Stomach (tissue), 8 donors: ENCODE measurements at regions not wholly inside any gene's neighbourhood (a gene's known extent, or its start where the extent isn't known, plus 50 kb on each side); places are given as distances from the start of the nearest gene placed in this dataset.

ENCODE experiments used
- DNase-seq, 2 donors: peaks; one replicate each; pipeline versions ENCODE4 v3.0.0 to v3.0.0-alpha.2; 2013 to 2019
- H3K27ac ChIP-seq, 5 donors: fragments of 200-600 bp in 4 of 5; sonication (generic) in 4 of 5; one replicate each; pipeline ENCODE4 v1.5.1; 2013 to 2019; ENCODE audit warnings: mild to moderate bottlenecking in 1 of 5, moderate library complexity in 1 of 5
- H3K27me3 ChIP-seq, 3 donors: fragments of 200-600 bp; sonication (generic); one replicate each; pipeline ENCODE4 v1.5.1; 2017 to 2019; ENCODE audit warnings: mixed run types in 1 of 3
- H3K36me3 ChIP-seq, 4 donors: fragments of 200-600 bp; sonication (generic); 1 replicate in 3 of 4; 2 replicates in 1 of 4; pipeline ENCODE4 v1.5.1; 2016 to 2019
- H3K4me1 ChIP-seq, 4 donors: fragments of 200-600 bp; sonication (generic); one replicate each; pipeline ENCODE4 v1.5.1; 2016 to 2019
- H3K4me3 ChIP-seq, 4 donors: fragments of 200-600 bp; sonication (generic) in 3 of 4; one replicate each; pipeline ENCODE4 v1.5.1; 2016 to 2019; ENCODE audit warnings: mild to moderate bottlenecking in 1 of 4
- H3K9me3 ChIP-seq, 4 donors: fragments of 200-600 bp; sonication (generic); one replicate each; pipeline ENCODE4 v1.5.1; 2016 to 2019
- CTCF ChIP-seq, 7 experiments: fragments of 450-650 bp in 4 of 7; fragments of 200-600 bp in 3 of 7; sonication (generic) in 3 of 7; IDR thresholded peaks; one replicate each; pipeline ENCODE4 v1.5.1; 2016 to 2019; ENCODE audit warnings: antibody characterized with exemption in 7 of 7, control low read depth in 2 of 7, mild to moderate bottlenecking in 1 of 7
- EP300 ChIP-seq: sonication (generic); formaldehyde crosslinking; IDR thresholded peaks from one replicate; pipeline ENCODE4 v1.6.1; 2017; ENCODE audit warnings: antibody characterized with exemption
- POLR2A ChIP-seq, 4 donors: fragments of 450-650 bp; IDR thresholded peaks; one replicate each; pipeline ENCODE4 v1.6.1; 2016; ENCODE audit warnings: antibody characterized with exemption in 4 of 4, control low read depth in 2 of 4, mild to moderate bottlenecking in 1 of 4, moderate library complexity in 1 of 4
- POLR2AphosphoS5 ChIP-seq, 3 donors: sonication (generic); formaldehyde crosslinking; IDR thresholded peaks; one replicate each; pipeline ENCODE4 v1.6.1; 2016; ENCODE audit warnings: antibody characterized with exemption in 3 of 3
- WGBS, 5 donors: extraction: QIAGEN DNeasy Blood & Tissue Kit in 3 of 5; methylation state at CpG; one replicate each; pipeline versions ENCODE4 v1.1.5 to v1.1.7; 2013 to 2018; 5-methylcytosine and 5-hydroxymethylcytosine counted together
- intact Hi-C: fragments of 100-400 bp; cut with DNase I; formaldehyde crosslinking; loops from one replicate; pipeline ENCODE4 v1.15.1; 2023; ENCODE audit warnings: low total_unique reads
- donor health status: healthy with polysubstance abuse.
- donor health status: Bipolar disorder and iron deficiency.
- donor health status: healthy.

- Histone ChIP-seq H3K27ac (no peak overlapping the region), H3K9me3 (no peaks in the 10 kb centered on the region)
Measured at GRCh38 chr11:71358122-71358728, 90.0 kb downstream of the DHCR7 start.

GRCh38 chr11:71357414-71357813 is 90.8 kb downstream of the DHCR7 start:
- no peaks in the 10 kb centered on the region for H3K9me3 ChIP-seq
- H3K4me3 ChIP-seq, result no peak overlapping the region
- no peaks in the 10 kb centered on the region for H3K36me3 ChIP-seq
- no peak for DNase-seq
- intact Hi-C loops, result no loop called here
- peaks cover 0 to 4% (median 0%) of the 10 kb centered on the region in 3 donors for H3K27me3 ChIP-seq
- 84 to 91% (median 87%) methylated on average over 2 to 9 of the region's 9 CpGs for WGBS, 5 donors
- H3K27ac ChIP-seq, result no peak overlapping the region
- no peaks in the 10 kb centered on the region for H3K4me1 ChIP-seq
- TF ChIP-seq POLR2A (IDR thresholded peaks at IDR 0.05), result no peak
- TF ChIP-seq EP300, result no peak
- TF ChIP-seq POLR2AphosphoS5 (IDR thresholded peaks at IDR 0.05), result no peak
- no peak for TF ChIP-seq CTCF (IDR thresholded peaks at IDR 0.05)

More at GRCh38 chr11:71358122-71358728, 90.0 kb downstream of the DHCR7 start:
- TF ChIP-seq EP300 (no peak), CTCF (IDR thresholded peaks at IDR 0.05) (no peak), POLR2A (IDR thresholded peaks at IDR 0.05) (no peak), POLR2AphosphoS5 (IDR thresholded peaks at IDR 0.05) (no peak)
- intact Hi-C loops, result no loop called here
- Histone ChIP-seq H3K4me3 (no peak overlapping the region), H3K4me1 (no peaks in the 10 kb centered on the region), H3K36me3 (no peaks in the 10 kb centered on the region), H3K27me3 (peaks cover 0 to 4% (median 0%) of the 10 kb centered on the region in 3 donors)
- no peak for DNase-seq
- WGBS, 5 donors, result 78 to 86% (median 82%) methylated on average over 10 of the region's 10 CpGs

GRCh38 chr11:71356904-71357303 is 91.3 kb downstream of the DHCR7 start:
- no peak overlapping the region for H3K4me3 ChIP-seq
- DNase-seq, result no peak
- H3K27ac ChIP-seq, result no peak overlapping the region
- WGBS, 5 donors, result 59 to 79% (median 73%) methylated on average over 5 to 6 of the region's 6 CpGs
- intact Hi-C loops, result no loop called here
- H3K9me3 ChIP-seq, result no peaks in the 10 kb centered on the region
- no peaks in the 10 kb centered on the region for H3K4me1 ChIP-seq
- peaks cover 0 to 4% (median 0%) of the 10 kb centered on the region in 3 donors for H3K27me3 ChIP-seq
- H3K36me3 ChIP-seq, result no peaks in the 10 kb centered on the region
- no peak for TF ChIP-seq EP300
- TF ChIP-seq POLR2A (IDR thresholded peaks at IDR 0.05), result no peak
- TF ChIP-seq CTCF (IDR thresholded peaks at IDR 0.05), result no peak
- no peak for TF ChIP-seq POLR2AphosphoS5 (IDR thresholded peaks at IDR 0.05)

DNA sequence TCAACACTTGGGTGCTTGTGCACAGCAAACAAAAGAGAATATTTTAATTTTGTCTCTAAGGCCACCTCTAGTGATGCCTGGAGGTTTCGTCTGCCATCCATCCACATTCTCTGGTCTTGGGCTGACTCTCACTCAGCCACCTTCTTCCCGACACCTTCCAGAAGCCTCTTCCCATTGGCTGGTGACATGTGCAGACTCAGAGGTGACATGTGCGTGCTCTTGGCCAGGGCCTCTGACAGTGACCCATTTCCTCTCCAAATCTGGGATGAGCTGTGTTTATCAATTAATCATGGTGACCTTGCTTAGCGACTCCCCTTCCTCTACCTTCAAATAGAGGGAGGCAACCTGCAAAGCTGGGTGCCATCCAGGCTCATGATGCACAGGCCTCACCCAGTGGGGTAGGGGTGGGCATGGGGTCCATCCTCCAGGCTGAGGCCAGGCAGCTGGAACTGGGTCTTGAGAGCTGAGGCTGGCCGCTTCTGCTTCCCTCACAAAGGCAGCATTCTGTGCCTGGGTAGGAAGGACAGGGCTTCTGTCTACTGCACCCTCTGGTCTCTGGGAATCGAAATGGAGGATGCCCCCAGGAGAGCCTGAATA is 91.8 kb downstream of the DHCR7 start:
- TF ChIP-seq POLR2A (IDR thresholded peaks at IDR 0.05) (no peak), EP300 (no peak), POLR2AphosphoS5 (IDR thresholded peaks at IDR 0.05) (no peak), CTCF (IDR thresholded peaks at IDR 0.05) (no peak)
- intact Hi-C loops, result no loop called here
- Histone ChIP-seq H3K4me1 (no peaks in the 10 kb centered on the region), H3K27ac (no peak overlapping the region), H3K27me3 (peaks cover 0 to 4% (median 0%) of the 10 kb centered on the region in 3 donors), H3K36me3 (no peaks in the 10 kb centered on the region), H3K4me3 (no peak overlapping the region), H3K9me3 (no peaks in the 10 kb centered on the region)
- no peak for DNase-seq
- 90 to 95% (median 90%) methylated on average over 6 of the region's 6 CpGs for WGBS, 5 donors
